NCI-H2029 (cell line): ENCODE measurements at regions not wholly inside any gene's neighbourhood (a gene's known extent, or its start where the extent isn't known, plus 50 kb on each side); places are given as distances from the start of the nearest gene placed in this dataset.
"Not testable (repeated sequence)": the region's sequence is repeated elsewhere in the genome, so short reads cannot be mapped to it uniquely, and the experiment has no call there.

Source experiments
- DNase-seq: peaks from one replicate; lab custom pipeline; 2025; lab: John Stamatoyannopoulos, UW

- DNase-seq = no peak
Measured at GRCh38 chr1:65590279-65590678, 169.8 kb downstream of the LEPR start.

GRCh38 chr1:65593516-65593915 lies 173.0 kb downstream of the LEPR start:
- no peak for DNase-seq

DNA sequence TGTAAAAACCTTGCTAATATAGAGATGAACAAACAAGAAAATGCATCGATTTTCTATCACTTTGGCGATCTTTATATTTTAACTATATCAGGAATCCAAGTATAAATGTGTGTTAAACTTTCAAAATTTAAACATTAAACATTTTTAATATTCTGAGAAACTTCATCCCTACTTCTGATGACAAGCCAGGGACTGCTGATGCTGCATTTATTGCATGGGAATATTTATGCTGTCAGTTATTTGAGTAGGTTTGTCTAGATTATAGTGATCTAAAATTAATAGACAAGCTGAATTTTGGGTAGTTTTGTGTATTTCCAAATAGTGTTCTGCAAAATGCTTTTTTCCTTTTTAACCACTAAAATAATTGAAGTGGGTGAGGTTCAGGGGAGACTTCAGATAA lies 175.3 kb downstream of the LEPR start:
- no peak for DNase-seq

DNA sequence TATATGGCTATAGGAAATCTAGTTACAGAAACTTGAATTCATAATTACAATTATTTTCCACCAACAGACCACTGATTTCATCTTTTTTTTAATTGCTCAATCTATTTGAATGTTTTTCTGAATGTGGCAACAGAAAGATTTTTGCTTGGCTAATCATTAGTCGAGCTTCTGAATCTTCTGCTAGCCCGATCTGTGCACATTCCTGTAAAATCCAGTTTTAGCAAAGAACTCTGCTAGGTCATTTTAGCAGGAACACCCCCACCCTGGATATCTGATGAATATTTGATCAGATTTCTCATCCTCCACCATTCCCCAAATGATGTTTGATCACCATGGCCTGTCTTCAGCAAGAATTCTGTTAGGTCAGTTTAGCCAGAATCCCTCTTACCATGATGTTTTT lies 176.3 kb downstream of the LEPR start:
- DNase-seq = no peak

- DNase-seq = no peak
Measured at GRCh38 chr1:65605621-65606020, 185.2 kb downstream of the LEPR start.

DNA sequence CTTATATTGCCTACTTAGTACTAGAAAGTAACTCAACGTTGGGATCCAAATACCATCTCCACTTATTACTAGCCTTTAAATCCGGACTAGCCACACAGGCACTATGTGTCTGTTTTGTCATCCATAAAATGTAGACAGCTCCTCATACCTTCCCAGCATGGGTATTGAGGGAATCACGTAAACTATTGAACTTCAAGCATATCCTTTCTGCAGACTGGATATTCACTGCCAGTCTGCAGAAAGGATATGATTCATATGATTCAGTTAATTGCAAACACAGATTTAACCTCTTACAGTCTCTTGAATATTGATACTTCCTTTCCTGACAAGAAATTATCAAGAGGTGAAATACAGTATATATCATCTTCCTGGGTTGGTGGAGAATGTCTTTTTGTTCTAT lies 186.0 kb downstream of the LEPR start:
- no peak for DNase-seq

- no peak for DNase-seq
Measured at GRCh38 chr1:65613884-65614283, 178.8 kb upstream of the PDE4B start.

GRCh38 chr1:65615859-65616258 lies 176.8 kb upstream of the PDE4B start:
- no peak for DNase-seq

DNA sequence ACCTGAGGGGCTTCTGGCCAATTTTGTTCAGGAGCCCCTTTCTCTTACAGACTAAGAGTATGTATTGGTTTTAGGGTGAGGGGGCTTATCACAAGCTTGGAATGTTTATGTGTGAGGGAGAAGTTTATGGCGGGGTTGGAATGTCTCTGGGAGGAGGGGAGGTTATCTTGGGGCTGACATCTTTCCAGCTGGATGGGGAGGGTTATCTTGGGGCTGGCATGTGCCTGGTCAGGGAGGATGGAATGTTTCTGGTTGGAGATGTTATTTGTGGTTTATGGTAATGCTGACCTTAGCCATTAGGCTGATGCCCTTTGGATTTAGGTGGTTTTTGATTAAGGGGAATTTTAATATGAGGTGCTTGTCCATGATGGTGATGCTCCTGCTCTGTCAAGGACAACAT lies 171.0 kb upstream of the PDE4B start:
- DNase-seq = not testable (repeated sequence)

DNA sequence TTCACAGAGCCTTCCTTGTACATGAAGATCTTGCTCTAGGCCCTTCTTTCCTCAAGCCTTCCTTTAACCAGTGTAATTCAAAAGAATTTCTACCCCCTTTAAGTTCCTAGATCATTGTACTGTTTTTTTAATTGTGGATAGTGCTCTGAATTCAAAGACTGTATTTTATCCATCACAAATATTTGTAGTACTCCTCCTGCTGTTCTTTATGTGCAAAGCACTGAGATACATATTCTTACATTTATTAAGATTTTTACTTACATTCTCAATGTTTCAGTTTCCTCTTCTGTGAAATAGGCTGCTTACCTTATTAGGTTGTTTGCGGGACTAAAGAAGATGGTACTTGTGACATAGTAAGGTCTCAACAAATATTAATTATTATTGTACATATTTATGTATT lies 168.8 kb upstream of the PDE4B start:
- no peak for DNase-seq

DNA sequence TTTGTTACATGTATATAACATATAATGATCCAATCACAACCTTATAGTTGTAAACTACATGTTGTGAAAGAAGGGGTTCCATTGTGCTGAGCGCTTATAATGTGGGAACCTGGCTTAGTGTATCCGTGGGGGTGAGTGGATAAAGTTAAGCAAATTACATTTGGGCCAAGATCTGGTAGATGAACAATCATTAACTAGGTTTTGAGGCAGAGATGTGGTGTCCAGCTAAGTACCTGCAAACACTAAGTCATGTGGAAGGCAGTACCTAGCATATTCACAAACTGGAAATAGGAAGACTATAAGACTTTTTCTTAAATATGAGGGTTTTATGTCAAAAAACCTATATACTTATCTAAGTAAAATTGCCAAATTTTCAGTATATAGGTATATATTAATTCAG lies 167.2 kb upstream of the PDE4B start:
- DNase-seq = no peak

DNA sequence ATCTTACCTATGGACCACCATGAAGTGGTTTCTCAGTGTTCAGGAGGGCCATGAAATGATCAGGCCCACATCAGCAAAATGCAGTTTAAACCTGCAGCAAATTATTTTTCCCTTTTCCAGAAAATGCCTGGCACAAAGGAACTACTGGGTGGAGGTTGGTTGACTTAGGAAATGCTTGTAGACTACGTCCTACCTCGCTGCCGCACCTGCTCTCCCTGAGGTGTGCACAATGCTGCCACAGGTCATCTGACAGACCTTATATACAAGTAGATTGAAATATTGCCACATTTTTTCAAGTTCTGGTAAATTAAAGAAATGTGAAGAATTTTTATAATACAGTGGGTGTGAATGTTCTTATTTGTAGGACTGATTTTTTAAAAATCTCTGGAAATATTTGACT lies 166.7 kb upstream of the PDE4B start:
- no peak for DNase-seq

DNA sequence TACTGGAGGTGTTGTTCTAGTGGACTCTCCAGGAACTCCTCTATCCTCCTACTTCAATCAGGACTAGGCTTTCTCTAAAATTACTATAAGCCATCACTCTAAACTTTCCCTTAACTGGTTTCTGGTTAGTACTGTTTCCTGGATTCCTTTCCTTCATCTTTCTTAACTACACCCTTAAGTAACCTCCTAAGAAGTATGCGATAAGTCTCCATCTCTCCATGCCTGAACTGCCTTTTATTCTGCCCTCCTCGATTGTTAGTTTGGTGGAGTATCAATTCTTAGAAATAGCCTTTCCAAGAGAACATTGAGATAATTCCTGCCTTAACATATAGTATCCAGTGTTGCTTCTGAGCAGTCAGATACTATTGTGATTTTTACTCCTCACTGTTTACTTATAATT lies 162.9 kb upstream of the PDE4B start:
- DNase-seq = no peak

GRCh38 chr1:65630855-65631254 lies 161.8 kb upstream of the PDE4B start:
- DNase-seq = no peak

GRCh38 chr1:65632235-65632634 lies 160.5 kb upstream of the PDE4B start:
- DNase-seq = no peak

- DNase-seq = no peak
Measured at GRCh38 chr1:65640046-65640445, 152.6 kb upstream of the PDE4B start.

GRCh38 chr1:65649185-65649584 lies 143.5 kb upstream of the PDE4B start:
- not testable (repeated sequence) for DNase-seq

DNA sequence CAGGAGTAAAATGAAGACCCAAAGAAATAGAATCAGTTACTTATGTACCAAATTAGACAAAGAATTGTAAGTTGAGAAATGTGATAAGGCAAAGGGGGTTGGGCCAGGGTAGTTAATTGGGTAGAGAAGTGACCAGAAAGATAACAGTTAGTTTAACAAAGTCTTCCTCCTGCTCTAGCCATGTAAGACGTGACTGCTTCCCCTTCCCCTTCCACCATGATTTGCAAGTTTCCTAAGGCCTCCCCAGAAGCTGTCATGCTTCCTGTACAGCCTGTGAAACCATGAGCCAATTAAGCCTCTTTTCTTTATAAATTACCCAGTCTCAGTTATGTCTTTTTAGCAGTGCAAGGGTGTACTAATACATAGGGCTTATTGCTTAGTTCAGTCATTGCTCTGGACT lies 142.0 kb upstream of the PDE4B start:
- no peak for DNase-seq

DNA sequence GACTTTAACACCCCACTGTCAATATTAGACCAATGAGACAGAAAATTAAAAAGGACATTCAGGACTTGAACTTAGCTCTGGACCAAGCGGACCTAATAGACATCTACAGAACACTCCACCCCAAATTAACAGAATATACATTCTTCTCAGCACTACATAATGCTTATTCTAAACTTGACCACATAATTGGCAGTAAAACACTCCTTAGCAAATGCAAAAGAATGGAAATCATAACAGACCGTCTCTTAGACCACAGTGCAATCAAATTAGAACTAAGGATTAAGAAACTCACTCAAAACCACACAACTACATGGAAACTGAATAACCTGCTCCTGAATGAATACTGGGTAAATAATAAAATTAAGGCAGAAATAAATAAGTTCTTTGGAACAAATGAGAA lies 138.2 kb upstream of the PDE4B start:
- not testable (repeated sequence) for DNase-seq

- not testable (repeated sequence) for DNase-seq
Measured at GRCh38 chr1:65657609-65658008, 135.1 kb upstream of the PDE4B start.

- DNase-seq = no peak
Measured at GRCh38 chr1:65658122-65658521, 134.6 kb upstream of the PDE4B start.

GRCh38 chr1:65668368-65668767 lies 124.3 kb upstream of the PDE4B start:
- DNase-seq = no peak

DNA sequence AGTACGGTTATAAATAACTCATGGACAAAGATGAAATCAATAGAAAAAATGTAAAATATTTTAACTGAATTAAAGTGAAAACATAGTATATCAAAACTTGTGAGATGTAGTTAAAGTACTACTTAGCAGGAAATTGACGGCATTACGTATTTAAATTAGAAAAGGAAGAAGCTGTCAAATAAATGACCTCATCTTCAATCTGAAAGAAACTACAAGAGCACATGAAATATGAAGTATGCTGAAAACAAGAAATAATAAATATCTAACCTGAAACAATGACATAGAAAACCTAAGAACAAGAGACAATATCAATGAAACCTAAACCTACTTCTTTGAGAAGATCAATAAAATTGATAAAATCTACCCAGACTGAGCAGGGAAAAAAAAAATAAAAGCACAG lies 122.2 kb upstream of the PDE4B start:
- no peak for DNase-seq

GRCh38 chr1:65674522-65674921 lies 118.2 kb upstream of the PDE4B start:
- no peak for DNase-seq

GRCh38 chr1:65679773-65680172 lies 112.9 kb upstream of the PDE4B start:
- no peak for DNase-seq
